HL-60/S4 (cell line): ENCODE measurements at regions not wholly inside any gene's neighbourhood (a gene's known extent, or its start where the extent isn't known, plus 50 kb on each side); places are given as distances from the start of the nearest gene placed in this dataset.
"Not testable (repeated sequence)": the region's sequence is repeated elsewhere in the genome, so short reads cannot be mapped to it uniquely, and the experiment has no call there.

Source experiments
- in situ Hi-C: fragments of 300-500 bp; cut with MboI; formaldehyde crosslinking; loops from 2 replicates; pipeline ENCODE4 v1.14.3; 2022; ENCODE audit warnings: low sequenced_read_pairs

DNA sequence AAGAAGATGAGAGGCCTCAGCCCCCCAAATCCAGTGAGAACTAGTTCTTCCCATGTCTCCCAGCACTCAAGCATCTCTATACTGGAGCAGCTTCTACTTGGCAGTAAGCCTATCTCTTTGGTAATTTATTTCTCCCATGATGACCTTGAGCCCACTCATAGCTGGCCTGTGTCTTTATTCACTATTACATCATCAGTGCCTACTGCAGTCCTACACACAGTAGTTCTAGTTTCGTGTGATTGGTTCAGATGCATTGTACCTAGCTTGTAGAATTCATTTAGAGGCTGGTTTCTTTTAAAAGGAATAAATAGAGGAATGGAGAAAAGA is 255.6 kb upstream of the ZFP64 start:
- in situ Hi-C loops, result no loop called here

DNA sequence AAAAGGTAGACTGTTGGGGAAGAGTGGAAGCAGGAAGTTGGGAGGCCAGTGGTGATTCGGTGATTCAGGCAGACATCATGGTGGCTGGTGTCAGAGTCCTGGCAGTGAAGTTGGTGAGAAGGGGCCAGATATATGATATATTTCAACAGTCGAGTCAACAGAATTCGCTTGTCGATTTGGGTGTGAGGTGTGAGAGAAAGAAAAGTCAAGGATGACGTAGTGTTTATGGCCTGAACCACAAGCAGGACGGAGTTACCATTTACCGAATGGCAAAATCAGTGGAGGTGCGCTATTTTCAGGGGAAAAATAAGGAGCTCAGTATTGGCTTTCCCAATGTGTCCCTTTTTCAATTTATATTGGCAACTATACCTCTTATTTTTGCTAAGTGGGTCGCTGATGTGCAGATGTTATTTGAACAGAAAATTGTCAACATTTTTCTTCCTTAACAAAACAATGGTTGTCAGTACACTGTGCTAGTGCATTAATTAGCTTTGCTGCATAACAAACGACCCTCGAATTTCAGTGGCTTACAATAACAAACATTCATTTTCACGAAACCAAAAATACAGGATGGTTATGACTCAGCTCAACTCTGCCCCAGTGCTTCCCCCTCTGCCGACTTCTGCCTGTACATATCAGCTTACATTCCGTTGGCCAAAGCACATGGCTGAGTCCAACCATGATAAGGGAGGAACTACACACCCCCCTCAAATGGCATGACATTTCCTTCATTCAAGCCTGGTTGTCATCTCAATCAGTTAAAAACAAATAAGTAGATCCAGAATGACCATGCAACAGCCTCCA is 255.0 kb upstream of the ZFP64 start:
- in situ Hi-C loops, result no loop called here

DNA sequence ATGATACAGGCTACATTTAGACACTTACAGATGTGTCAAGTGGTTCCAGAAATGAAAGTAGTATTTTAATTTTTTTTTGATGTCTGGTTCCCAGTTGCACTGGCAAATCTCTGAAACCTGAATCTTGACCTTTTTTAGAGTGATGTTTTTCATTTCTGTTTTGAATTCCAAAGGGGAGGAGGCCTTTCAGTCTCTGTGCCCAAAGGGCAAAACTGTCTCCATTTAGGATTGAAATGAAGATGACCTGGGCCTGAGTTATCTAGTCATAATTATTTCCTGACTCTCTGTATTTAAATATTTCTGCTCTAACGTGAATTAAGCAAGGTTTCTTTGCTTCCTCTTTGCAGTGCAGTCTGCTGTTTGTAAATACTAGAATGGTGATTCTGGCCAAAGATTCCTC is 252.9 kb upstream of the ZFP64 start:
- in situ Hi-C loops, result no loop called here

DNA sequence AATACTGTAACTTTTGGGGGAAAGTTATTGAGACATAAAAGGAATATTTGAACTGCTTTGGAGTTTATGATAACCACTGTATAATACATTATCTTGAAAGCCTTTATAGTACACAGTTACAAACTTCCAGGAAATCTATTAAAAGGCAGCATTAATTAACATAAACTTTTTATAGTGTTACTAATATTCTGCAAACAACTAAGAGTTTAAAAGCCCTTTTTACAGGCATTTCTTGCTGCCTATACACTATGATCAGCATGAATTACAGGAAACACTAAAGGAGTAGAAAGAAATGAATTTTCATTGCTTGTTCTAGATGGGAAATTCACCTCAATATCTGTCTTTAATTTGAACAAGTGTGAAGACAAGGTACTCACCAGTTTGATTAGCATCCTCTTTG is 252.3 kb upstream of the ZFP64 start:
- in situ Hi-C loops, result no loop called here

DNA sequence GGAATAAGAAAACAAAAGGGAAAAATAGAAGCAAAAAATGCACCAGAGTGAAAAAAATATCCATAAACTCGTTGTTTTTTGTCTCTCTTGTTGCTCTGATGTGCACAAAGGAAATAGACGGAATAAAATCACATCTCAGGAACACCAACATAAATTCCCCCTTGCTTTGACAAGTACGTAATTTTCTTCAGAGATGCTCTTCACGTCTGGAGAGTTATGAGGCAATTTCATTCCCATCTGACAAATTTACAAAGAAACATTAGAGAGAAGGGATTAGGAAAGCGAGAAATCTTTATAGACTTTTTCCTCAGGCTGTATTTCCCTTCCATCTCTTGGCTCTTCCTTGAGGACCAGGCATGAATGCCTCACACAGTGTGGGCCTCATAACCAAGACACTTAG is 250.1 kb upstream of the ZFP64 start:
- in situ Hi-C loops, result no loop called here

DNA sequence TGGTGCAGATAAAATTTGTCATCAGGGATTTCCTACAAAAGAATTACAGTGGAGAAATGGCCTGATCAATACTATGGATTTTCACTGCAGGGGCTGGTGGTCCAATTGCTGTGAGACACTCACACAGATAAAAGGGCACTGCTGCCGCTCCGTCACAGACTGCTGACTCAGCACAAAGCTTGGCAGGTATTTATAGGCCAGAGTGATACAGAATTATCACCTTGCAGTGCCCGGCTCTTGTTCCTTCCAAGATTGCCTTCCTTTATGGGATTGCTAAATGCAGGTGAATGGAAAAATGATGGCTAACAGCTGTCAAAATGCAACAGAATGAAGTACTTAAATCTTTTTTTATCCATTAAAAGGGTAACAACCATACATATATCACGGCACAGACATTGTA is 247.8 kb upstream of the ZFP64 start:
- in situ Hi-C loops, result no loop called here

DNA sequence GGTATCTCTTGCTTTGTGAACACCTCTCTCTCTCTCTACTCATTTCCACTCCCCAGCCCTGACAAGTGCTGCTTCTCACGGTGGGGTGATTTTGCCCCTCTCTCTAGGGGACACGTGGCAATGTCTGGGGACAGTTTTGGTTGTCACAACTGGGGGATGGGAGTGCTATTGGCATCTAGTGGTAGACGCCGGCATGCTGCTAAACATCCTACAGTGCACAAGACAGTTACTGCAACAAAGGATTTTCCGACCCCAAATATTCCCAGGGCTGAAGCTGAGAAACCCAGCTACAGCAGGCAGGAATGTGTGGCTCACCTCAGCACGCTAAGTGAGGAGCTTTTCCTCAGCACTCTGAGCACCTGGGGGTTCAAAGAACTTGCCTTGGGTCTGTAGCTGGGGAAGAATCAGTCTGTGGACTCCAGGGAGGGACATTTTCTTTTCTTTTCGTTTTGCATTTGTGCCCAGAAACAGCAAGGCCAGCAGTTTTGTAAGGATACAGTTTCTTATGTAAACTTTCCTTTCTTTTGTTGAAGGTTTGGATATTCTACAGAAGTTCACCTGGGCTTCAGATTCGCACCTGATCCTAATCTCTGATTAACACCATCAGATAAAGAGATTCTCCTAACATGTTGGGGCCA is 246.9 kb upstream of the ZFP64 start:
- in situ Hi-C loops, result no loop called here

DNA sequence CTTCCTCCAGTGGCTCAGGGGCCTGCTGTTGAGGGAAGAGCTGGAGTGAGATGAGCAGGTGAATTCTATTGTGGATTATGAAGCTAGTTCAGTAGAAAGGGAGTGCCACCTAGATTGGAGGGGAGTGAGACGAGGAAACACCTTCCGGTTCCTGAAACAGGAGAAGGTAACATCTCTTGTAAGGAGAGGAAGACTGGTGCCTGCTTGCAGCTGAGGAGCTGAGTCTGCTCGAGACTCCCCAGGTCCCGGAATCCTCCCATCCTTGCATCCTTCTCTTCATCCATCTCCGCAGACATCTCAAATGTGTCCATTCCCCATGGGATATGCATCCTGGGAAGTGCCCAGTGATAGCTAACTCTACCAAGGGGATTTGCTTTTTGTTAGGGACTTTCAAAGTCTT is 242.9 kb upstream of the ZFP64 start:
- in situ Hi-C loops, result no loop called here

DNA sequence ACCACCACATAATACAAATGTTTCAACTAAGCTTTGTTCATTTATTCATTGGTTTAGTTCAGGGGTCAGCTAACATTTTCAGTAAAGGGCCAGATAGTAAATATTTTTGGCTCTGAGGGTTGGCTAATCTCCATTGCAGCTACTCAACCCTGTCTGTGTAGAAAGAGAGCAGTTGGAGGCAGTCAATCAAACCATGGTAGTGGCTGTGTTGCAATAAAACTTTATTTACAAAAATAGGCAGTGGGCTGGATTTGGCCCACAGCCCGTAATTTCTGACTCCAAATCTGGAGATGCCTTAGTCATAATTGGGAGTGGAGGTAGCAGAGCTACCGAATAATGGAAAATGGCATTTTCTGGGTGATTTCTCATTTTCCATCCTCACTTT is 242.5 kb upstream of the ZFP64 start:
- in situ Hi-C loops, result no loop called here

DNA sequence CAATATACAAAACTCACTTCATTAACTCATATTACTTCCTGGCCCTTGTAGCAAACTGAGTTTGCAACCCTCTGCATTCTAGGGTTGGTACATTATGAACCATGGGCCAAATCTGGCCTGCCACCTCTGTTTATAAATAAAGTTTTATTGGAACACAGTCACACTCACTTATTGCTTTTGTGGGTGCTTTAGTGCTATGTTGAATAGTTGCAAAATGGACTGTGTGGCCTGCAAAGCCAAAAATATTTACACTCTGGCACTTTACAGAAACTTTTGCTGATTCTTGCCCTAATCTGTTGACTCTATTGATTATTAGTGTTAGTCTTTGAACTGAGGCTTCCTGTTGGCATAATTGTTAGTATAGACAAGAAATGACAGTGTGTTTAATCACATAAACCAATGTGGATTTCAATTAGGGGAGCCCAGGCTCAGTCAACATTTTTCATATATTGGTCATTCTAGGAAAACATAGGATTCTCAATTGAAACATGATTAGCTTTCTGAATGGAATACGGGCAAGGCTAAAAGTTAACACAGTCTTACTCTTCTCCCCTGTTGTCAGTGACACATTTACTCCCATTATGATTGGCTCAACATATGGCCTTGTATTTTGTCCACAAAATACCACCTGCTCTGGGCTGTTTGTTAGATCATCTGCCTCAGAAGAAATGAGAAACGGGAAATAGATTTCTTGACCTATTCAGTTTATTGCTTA is 241.9 kb upstream of the ZFP64 start:
- in situ Hi-C loops, result no loop called here

DNA sequence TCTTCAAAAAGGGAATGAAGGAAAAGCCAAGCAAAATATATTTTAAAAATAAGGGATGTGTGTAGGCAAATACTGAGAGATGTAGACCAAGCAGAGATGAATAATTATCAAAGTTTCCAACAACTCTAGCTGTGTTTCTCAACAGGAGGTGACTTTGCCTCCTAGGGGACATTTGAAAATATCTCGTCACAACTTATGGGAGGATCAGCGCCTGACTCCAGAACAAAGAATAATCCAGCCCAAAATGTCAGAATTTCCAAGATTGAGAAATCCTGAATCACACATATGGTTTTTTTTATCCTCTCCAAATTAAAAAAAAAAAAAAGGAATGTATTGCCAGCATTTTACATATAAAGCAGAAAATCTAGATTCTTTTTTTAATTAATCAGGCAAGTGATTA is 241.2 kb upstream of the ZFP64 start:
- in situ Hi-C loops, result no loop called here

DNA sequence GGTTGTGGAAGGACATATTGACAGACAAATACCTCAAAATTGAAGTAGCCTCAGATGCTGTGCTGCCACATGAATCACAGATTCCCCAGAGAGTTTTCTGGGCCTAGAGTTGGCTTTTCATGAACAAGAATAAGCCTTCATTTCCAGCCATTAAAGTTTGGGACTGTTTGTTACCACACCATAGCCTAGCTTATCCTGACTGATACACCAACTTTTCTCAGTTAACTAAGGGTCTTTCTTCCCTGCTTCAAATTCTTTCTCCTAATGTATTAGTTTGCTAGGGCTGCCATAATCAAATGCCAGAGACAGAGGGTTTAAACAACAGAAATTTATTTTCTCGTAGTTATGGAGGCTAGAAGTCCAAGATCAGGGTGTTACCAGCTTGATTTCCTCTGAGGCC is 237.4 kb upstream of the ZFP64 start:
- in situ Hi-C loops, result no loop called here

DNA sequence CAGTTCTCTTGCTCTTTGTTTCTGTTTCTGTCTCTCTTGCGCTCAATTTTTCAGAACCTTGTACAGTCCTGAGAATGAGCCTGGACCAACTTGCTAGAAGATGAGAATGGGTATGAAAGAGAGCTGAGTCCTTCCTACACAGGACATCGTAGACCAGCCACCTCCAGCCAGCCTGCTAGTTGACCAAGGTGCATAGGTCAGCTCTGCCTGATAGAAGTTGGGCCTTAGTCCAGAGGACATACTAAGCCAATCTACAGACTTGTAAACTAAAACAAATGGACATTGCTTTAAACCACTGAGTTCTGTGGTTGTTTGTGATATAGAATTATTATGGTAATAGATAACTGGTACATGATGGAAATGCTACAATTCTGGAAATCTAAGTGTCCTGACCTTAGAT is 236.4 kb upstream of the ZFP64 start:
- in situ Hi-C loops, result no loop called here

DNA sequence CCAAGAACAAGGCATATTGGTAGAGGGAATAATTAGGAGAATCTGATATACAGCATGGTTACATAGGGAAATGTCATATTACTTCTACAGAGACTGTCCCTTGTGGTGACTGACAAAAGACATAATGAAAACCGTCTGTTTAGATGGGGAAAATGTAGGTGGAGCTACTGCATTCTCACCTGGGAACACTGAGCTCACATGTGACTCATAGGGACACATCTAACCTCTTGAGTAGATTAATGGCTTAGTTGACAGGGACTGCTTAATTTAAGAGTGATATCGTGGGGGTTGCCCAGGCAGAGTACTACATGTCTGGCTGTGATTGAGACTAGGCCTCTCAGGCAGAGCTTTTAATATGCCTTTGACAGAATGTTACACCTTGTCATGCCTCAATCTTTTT is 235.3 kb upstream of the ZFP64 start:
- in situ Hi-C loops, result no loop called here

DNA sequence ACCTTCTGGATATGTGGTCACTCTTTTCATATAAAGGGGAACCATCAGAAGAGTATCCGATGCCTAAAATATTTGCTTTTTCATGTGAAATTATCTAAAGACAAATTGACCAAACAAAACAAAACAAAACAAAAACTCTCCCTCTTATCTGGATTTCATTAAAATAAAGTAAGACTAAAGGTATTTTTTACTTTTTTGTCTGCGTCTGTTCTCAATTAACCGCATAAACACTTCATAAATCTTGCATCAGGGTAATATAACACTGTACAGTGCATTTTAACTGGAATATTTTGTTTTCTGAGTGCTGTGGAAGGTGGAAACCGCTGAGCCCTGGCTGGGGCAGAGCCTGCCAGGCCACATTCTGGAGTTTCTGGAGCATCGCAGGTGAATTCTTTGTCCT is 234.1 kb upstream of the ZFP64 start:
- in situ Hi-C loops, result no loop called here

DNA sequence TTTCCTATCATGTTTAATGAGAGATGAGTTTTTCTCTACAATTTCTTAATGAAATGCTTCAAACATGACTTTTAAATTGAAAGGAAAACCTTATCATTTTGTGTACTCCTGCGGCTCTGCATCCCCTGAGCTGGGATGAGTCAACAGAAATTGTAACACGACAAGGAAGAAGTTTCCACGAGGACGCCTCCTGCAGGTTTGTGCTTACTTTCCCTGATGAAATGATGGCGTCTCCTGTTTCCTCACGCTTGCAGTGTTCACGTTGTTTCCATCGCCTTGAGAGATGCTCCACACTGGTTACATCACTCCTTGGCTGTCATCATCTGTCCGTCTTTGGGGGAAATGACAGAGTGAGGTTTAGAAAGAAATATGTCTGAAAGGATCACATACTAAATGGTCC is 233.7 kb upstream of the ZFP64 start:
- in situ Hi-C loops, result no loop called here

DNA sequence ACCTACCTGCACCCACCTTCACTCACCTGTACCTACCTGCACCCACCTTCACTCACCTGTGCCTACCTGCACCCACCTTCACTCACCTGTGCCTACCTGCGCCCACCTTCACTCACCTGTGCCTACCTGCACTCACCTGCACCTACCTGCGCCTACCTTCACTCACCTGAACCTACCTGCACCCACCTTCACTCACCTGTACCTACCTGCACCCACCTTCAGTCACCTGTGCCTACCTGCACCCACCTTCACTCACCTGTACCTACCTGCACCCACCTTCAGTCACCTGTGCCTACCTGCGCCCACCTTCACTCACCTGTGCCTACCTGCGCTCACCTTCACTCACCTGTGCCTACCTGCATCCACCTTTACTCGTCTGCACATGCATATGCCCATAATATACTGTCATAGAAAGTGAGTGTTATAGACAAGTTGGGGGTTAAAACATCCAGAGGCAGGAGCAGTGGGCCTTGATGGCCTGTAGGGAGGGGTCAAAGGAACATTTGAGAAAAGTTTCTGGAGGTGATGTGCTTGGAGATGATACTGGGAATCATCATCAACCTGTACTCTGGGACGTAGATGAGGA is 232.9 kb upstream of the ZFP64 start:
- in situ Hi-C loops, result not testable (repeated sequence)

DNA sequence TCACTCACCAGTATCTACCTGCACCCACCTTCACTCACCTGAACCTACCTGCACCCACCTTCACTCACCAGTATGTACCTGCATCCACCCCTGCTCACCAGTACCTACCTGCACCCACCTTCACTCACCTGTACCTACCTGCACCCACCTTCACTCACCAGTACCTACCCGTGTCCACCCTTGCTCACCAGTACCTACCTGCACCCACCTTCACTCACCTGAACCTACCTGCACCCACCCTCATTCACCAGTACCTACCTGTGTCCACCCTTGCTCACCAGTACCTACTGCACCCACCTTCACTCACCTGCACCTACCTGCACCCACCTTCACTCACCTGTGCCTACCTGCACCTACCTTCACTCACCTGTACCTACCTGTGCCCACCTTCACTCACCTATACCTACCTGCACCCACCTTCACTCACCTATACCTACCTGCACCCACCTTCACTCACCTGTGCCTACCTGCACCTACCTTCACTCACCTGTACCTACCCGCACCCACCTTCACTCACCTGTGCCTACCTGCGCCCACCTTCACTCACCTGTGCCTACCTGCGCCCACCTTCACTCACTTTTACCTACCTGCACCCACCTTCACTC is 232.1 kb upstream of the ZFP64 start:
- in situ Hi-C loops, result not testable (repeated sequence)

DNA sequence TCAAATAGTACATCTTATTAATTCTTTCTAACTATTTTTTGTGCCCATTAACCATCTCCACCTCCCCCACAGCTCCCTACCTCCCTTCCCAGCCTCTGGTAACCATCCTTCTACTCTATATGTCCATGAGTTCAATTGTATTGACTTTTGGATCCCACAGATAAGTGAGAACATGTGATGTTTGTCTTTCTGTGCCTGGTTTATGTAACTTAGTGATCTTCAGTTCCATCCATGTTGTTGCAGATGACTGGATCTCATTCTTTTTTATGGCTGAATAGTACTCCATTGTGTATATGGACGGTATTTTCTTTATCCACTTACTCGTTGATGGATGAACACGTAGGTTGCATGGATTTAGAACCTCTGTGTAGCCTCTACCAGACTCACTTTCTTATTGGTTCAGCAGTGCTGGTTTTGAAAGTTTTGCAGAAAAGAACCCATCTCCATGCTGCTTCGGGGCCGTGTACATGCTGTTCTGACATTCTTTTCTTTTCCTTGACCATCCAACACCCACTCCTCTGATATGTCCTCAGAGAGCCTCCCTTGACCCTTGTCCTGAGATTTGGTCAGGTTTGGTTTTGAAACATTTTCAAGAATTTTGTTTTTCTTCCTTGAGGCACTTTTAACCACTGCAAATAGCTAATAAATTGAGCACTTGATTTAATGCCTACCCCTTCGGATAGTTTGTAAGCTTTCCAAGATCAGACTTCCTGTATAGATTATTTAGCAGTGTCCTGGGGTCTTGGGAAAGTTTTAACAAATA is 231.2 kb upstream of the ZFP64 start:
- in situ Hi-C loops, result no loop called here

DNA sequence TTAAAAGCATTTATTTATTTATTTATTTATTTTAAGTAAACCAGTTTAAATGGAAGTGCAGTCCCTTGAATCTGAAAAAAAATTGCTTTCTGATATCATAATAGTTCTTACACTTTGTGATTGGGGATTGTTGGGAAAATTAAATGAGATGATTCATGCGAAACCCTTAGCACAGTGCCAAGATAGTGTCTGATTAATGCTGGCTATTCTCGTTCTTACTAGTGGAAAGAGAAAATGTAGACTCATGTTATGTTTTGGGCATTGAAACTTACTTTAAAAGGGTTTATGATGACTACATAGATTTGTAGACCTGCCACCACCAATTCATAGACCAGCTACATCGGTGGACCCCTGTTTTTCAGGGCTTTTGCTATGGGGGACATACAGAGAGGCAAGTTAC is 229.2 kb upstream of the ZFP64 start:
- in situ Hi-C loops, result no loop called here

DNA sequence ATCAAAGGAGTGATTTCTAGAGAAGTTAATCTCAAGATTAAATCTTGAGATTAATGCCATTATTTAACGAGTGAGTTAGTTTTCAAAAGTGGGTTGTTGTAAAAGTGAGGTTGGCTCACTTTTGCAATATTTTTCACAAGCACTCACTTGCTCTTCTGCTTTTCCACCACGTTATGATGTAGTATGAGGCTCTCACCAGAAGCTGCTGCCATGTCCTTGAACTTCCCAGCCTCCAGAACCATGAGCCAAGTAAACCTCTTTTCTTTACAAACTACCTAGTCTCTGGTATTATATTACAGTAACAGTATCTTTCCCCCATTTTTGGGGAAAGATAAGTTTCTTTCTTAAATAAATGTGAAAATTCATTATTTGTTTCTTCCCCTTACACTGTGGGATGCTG is 227.6 kb upstream of the ZFP64 start:
- in situ Hi-C loops, result no loop called here
